Retinal pigment epithelial cell (primary cell): ENCODE measurements at regions not wholly inside any gene's neighbourhood (a gene's known extent, or its start where the extent isn't known, plus 50 kb on each side); places are given as distances from the start of the nearest gene placed in this dataset.

Source experiments
- DNase-seq: peaks from one replicate; pipeline ENCODE4 v3.0.0-alpha.2; 2010; ENCODE audit warnings: low read depth
- H3K4me3 ChIP-seq: 2 replicates; pipeline ENCODE4 v1.5.1; 2011; ENCODE audit warnings: mild to moderate bottlenecking, low read length, control low read depth, moderate library complexity
- CTCF ChIP-seq: conservative IDR thresholded peaks from 2 replicates; pipeline ENCODE4 v1.5.1; 2011; ENCODE audit warnings: low read depth, low read length, control low read depth, inconsistent platforms

- no peak for DNase-seq
- no peak for TF ChIP-seq CTCF
Measured at GRCh38 chr16:62597875-62598274, 561.6 kb upstream of the CDH8 start.

GRCh38 chr16:62596584-62596983 is 560.3 kb upstream of the CDH8 start:
- no peak overlapping the region for H3K4me3 ChIP-seq
- TF ChIP-seq CTCF: no peak
- DNase-seq: no peak

More at GRCh38 chr16:62597875-62598274, 561.6 kb upstream of the CDH8 start:
- H3K4me3 ChIP-seq: no peak overlapping the region

- no peak for DNase-seq
- no peak overlapping the region for H3K4me3 ChIP-seq
- TF ChIP-seq CTCF: no peak
Measured at GRCh38 chr16:62596125-62596524, 559.9 kb upstream of the CDH8 start.

- TF ChIP-seq CTCF: no peak
- DNase-seq: no peak
- no peak overlapping the region for H3K4me3 ChIP-seq
Measured at GRCh38 chr16:62586128-62586862, 550.1 kb upstream of the CDH8 start.

- no peak for DNase-seq
- TF ChIP-seq CTCF: no peak
- H3K4me3 ChIP-seq: no peak overlapping the region
Measured at GRCh38 chr16:62585041-62585545, 548.9 kb upstream of the CDH8 start.

GRCh38 chr16:62583414-62583813 is 547.2 kb upstream of the CDH8 start:
- H3K4me3 ChIP-seq: no peak overlapping the region
- no peak for DNase-seq
- TF ChIP-seq CTCF: no peak

- H3K4me3 ChIP-seq: no peak overlapping the region
- no peak for TF ChIP-seq CTCF
- no peak for DNase-seq
Measured at GRCh38 chr16:62573466-62573865, 537.2 kb upstream of the CDH8 start.
